ENCODE measurements at regions not wholly inside any gene's neighbourhood (a gene's known extent, or its start where the extent isn't known, plus 50 kb on each side); places are given as distances from the start of the nearest gene placed in this dataset.

- TF ChIP-seq POLR2AphosphoS5 (IDR thresholded peaks at IDR 0.05; ENCODE audit: low read depth, low read length) = no peak
- TF ChIP-seq POLR2A (IDR thresholded peaks at IDR 0.05; ENCODE audit: low read depth, low read length) = no peak
- TF ChIP-seq TAF1 (IDR thresholded peaks at IDR 0.05; ENCODE audit: low read depth, low read length) = no peak
- TF ChIP-seq SPI1 (IDR thresholded peaks at IDR 0.05; ENCODE audit: low read depth, low read length) = no peak
Observed at GRCh38 chr1:56148326-56149193, 430.8 kb downstream of the PLPP3 start.
